SKM-1 (cell line): ENCODE measurements at regions not wholly inside any gene's neighbourhood (a gene's known extent, or its start where the extent isn't known, plus 50 kb on each side); places are given as distances from the start of the nearest gene placed in this dataset.

Source experiments
- DNase-seq: peaks from one replicate; lab custom pipeline; 2025; ENCODE audit not compliant: unreplicated experiment; lab: John Stamatoyannopoulos, UW

DNA sequence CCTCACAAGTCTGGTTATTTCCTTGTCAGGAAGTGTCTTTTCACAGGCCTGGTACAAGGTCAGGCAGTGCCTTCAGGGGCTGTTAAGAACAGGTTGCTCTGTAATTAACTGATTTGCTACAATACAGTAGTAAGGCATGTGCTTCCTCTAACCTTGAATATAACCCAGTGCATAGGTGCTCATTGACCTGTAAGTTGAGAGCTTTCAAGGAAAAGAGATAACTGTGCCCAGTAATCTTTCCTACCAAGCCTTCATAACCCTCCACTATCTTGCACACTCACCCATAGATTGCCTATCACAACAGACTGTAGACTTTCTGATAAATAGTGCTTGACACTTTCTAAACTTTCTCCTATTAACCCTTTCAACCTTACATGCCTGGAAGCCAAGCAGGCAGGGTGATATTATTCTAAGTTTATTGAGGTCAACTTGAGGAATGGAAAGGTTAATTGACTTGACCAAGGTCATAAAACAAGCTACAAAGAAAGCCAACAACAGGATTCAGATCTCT, 148.1 kb downstream of the PPARGC1A start:
- no peak for DNase-seq

DNA sequence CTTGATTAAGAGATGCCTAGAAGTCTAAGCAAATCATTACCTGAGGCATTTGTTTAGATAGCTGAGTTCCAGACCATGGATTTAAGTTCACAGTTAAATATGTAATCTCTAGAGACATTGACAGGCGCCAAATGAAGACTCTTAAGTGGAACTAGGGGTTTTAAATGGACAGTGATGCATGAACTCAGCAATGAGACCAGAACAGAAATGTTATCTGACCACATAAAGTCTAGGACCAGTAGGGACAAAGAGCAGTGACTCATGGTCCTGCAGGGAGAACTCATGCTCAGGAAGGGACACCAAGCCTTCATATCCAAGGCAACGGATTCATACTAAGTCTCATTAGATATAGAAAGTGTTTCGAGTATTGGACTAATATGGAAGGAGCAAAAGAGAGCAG, 152.3 kb downstream of the PPARGC1A start:
- DNase-seq = no peak

DNA sequence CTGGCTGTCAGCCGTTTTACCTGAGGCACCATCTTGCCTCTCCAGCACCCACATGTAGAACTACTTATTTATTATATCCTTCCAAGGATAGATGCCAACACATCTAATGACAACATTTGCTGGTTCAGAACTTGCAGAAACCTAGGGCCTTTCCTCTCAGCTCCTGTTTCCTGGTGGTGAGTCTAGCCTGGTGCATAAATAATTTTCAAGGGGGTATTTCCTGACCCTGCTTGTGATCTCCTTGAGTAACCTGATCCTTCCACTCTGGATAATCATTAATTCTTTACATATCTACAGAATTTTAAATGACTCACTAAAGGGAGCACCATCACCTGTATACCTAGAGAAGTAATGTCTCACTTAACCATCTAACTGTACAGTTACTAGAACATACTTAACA, 153.4 kb downstream of the PPARGC1A start:
- no peak for DNase-seq

DNA sequence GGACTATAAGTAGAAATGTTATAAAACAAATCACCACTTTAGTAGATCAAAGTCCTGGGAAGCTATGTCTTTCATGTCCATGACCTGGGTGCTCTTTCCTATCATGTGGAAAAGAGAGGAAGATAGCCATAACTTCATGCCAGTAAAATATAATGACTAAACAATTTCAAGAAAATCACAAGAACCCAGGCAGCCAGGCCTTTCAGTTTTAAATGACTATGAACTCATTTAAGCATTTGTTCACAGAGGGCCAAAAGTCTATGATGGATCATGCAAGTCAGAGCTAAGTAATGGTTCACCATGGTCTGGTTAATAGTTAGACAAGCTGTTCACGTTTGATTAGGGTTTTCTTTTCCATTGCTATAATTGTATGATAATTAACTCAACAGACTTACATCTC, 155.8 kb downstream of the PPARGC1A start:
- DNase-seq = no peak

DNA sequence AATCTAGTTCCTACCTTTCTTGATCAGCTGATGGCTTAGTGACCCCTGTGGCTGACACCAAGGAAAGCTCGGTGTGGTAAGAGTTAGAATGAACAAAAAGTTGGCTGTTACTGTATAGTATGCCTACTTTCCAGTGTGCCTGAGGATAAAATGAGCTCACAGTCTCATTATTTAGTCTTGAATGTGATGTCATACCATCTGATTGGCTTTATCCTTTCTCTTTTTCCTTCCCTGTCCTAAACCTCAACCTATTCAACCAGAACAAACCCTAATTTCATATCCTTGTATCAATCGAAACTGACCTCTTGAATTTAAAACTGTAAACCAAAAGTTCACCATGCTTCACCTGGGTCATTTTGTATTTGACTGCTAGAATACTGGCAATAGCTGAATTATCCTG, 156.4 kb downstream of the PPARGC1A start:
- no peak for DNase-seq

DNA sequence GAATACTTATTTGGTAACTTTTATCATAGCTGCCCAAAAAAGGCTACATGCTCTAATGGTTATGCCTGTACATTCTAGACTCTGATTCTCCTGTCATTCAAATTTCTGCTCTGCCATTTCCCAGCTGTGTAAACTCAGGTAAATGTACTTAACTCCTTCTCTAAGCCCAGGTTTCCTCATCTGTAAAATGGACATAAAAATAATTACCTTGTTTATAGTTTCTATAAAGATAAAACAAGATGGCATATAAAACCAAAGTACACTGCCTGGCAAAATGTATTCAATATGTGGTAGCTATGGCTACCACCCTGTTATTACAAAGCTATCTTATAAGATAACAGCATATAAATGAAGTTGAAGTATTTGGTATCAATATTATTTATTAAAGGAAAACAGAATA, 158.8 kb downstream of the PPARGC1A start:
- DNase-seq = no peak

DNA sequence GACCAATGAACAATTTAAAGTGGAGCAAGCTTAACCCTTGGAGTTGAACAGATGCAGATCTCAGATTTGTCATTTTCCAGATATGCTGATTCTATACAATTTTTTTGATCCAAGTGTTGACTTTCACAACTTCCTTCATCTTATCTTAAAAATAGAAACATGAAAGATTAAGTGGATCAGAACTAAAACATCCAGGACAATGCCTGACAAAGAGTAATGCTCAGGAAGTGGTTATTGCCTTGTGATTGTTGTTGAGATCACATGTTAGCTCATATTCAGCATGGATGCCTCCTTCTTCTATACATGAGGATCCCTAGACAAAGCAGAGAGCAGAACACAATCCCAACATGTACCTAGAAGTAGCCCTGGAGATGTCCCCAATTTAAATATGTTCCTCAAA, 160.9 kb downstream of the PPARGC1A start:
- no peak for DNase-seq

DNA sequence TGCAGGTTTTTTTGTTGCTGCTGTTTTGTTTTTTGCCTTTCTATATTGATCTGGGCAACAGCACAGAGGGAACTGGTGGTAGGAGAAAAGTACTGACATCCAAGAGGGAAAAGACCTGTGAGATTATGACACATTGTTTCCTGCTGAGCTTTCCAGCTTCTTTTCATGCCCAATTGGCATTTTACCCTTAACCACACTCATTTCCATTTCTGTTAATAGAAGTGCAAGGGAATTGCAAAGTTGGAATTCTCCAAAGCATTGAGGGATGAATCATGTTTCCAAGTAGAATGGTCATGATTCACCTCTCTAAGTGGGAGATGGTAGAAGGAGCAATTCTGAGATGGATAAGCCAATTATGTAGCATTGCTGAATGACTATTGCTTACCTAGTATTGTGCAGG, 161.5 kb downstream of the PPARGC1A start:
- no peak for DNase-seq

DNA sequence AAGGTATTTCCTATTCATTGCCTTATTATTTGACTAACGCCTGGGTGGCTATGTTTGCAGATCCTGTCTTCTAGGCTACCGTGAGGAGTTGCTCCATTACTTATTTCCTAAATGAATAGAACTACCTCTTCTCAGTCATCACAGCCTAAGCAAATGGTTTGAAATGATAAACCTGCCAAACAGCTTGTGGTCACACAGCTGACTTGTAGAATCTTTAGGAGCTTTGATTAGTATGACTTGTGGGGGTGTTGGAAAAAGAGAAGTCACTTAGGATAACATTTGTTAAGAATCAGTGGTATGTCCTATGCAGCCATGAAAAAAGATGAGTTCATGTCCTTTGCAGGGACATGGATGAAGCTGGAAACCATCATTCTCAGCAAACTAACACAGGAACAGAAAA, 169.3 kb downstream of the PPARGC1A start:
- DNase-seq = no peak

DNA sequence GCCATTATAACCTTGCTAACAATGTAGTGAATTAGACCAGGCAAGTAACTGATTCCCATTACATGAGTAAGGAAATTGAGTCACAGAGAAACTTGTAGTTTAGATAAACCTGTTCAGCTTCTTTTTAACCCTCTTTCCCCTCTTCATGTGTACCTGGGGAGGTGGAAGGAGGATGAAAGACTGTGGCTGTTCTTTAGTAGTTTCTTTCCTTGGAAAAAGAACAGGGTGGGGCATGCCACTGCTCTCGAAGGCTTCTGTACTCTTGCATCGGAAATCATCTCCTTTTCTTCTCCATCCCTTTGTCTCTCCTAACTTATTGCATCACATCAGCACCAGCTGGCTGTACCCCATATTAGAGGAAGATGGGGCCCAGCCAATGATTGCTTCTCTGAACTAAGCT, 171.4 kb downstream of the PPARGC1A start:
- no peak for DNase-seq

DNA sequence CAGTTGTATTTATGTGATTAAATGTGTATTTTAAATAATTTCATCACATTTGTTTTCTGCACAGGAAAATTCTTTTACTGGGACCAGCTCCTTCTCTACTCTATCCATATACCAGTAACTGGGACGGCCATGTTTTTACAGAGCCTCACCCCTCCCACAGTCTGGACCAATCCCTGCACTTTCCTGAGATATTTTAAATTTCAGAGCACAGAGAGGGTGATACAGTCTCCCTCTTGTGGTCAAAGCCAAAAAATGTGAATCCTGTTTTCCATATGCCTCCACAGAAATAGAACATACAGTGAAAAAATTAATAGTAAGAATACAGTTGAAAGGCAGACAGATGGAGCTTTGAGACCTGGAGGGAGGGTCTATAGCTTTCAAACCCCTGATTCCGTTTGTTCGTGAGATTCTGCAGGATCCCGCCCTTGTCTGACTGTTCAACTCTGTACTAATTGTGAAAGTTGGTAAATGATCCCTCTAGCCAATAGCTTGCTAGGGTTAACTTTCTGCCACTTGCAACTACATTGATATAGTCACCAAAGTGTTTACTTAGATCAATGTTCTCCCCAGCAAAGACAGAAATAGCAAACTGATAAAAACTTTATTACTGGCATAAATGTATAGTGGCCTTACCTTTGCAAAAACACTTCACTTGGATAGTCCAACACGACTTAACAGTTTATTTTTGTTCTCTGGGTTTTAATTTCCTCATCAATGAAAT, 172.2 kb downstream of the PPARGC1A start:
- no peak for DNase-seq

DNA sequence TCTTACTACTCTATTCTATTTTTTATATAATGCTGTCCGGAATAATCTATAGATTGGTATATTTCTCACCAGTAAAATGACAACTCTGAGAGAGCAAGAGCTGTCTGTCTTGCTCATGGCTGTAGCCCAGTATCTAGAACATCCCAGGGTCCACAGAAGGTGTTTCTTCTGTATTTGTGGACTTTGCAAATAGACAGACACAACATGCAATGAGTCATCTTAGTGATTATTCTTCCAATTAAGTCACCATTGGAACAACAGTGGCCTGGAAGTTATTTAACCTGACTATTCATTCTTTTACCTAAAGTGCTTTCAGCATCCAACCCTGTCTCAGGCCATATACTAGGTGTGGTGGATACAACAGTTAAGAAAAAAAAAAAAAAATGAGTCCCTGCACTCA, 179.5 kb downstream of the PPARGC1A start:
- DNase-seq = no peak

DNA sequence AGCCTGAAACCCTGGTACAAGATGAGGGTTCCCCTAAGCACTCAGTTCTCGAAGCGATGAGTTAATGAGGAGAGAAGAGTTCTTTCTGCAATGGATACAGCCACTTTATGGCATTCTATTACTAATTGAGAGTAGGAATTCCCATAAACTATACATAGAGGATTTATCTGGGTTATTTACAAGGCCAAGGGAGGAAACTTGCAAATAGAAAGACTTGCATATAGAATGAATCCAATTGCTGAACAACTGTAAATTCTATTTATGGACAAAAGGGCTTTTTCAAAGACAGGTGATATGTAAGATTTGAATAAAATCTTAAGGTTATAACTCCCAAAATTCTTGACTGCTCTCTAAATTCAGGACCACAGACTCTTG, 182.2 kb downstream of the PPARGC1A start:
- DNase-seq = no peak

DNA sequence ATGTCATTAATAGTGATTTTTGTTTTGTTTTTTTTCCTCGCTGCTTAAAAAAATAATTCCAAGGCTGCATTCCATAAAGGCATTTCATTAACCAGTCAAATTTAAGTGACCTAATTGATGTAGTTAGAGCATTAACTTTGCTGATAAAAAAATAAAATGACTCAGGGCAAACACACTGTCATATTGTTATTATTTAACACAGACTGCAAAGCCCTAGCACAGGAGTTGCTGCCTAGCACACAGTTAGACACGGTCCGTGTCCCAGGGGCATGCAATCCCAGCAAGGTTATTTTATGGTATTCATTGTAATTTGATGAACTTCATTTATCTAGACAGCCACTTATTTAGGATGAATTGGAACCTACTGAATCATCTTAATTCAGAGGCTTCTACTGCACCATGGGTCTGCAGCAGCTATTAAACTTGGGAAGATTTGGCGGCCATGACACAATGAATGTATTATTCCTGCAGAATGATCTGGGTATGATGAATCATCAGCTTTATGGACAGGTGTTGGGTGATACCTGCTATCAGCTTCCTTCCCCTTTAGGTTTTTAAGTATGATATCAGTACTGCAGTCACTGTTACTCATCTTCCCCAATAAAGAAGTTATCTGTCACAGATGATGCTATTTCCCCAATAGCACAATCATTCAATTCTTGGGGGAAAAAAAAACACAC, 182.7 kb downstream of the PPARGC1A start:
- DNase-seq = no peak

DNA sequence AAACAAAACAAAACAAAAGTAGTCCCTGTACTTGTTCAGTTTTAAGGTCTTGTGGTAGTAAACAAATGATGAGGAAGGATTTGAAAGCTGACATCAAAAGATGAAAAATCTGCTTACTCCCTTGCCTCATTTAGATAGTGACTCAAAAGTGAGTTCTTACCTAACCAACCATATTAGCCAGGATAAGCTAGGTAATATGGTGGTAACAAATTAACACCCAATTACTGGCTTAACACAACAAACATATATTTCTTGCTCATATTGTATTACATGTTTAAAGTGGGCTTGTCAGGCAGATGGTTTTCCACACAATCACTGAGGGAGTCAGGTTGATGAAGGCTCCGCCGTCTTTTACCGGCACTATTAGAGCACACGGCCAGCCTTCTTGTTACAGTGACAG, 189.7 kb downstream of the PPARGC1A start:
- DNase-seq = no peak

DNA sequence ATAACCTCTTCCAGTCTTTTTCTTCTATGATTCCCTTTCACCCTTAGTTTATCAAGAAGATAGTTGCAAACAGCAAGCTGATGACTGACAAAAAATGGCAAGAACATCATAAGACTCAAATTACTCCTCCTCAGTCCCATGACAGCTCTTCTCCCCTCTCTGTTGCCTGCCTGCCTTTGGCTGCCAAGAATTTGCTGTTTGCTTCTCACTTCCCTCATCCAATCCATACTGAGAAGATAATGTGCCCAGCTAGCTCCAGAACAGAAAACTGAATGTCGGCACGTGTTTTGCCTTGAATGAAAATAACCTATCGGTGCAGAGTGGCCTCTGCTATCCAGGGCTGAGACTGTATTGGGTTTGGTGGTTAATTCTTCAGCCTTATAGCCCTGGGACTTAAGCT, 192.1 kb downstream of the PPARGC1A start:
- DNase-seq = no peak

DNA sequence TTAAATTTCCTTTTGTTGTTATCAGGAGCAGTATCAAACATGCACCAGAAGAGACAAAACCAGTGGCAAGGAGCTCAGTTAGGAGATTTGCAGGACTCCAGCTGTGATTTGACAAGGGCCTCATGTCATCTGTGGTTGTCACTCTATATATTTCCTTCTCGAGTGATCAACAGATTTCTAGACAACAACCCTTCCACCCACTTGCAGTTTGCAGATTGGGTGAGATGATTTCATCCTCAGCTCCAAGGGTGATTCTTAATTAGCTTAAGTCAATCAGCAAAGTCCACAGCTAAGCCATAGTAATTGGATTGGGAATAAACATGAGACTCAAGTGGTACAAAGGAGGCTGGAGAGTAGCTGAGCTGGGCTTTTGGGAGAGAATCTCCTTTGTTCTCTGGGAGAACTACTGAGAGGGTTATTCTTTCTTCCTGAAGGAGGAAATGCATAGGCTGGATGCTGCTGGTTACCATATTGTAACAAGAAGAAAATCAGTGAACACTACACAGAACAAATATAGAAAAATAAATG, 192.8 kb downstream of the PPARGC1A start:
- DNase-seq = no peak

DNA sequence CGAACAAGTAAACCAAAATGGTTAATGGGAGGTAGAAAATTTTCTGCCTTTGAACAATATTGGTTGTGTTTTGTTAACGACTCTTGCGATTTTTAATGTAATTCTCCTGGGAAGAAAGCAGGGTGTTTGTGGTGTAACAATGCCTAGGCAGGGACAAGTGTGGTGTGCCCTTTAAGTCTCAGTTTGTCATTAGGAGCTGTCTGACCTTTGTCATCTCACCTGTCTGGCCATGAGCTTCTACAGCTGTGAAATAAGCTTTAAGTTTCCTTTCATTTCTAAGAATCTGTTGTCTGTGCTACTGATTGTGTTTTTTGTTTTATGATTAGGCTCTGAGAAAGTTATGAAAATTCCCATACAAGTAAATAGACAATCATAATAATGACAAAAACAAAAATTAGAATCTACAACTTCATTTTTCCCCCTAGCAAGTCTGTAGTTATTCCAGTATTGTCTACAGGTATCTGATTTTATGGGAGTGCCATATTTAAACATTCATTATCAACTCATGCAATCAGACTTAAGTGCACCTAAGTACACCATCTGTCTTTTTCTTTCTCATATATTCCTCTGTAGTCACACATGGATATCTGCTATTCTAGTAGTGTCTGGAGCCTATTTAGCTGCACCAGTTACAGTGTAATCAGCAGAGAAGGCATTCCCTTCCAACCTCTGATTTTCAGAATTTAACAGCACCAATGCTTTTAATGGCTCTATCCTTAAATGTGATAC, 203.5 kb downstream of the PPARGC1A start:
- DNase-seq = no peak

DNA sequence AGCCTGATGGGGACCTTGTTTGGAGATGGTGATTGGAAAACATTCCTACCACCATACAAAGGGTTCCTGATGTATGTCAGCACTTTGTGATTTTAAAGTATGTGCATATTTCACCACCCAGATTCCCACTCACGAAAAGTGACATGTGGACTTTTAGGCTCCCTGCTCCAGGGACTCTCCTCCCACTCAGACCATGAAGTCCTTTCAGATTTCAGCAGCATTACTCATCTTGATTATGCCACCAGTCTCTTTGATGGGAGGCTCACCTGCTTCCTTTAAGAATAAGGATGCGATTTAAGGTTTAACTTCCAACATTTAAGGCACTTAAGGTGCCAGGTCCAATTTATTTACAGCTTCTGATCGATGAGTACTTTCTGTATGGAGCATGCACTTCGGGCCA, 204.4 kb downstream of the PPARGC1A start:
- DNase-seq = no peak

DNA sequence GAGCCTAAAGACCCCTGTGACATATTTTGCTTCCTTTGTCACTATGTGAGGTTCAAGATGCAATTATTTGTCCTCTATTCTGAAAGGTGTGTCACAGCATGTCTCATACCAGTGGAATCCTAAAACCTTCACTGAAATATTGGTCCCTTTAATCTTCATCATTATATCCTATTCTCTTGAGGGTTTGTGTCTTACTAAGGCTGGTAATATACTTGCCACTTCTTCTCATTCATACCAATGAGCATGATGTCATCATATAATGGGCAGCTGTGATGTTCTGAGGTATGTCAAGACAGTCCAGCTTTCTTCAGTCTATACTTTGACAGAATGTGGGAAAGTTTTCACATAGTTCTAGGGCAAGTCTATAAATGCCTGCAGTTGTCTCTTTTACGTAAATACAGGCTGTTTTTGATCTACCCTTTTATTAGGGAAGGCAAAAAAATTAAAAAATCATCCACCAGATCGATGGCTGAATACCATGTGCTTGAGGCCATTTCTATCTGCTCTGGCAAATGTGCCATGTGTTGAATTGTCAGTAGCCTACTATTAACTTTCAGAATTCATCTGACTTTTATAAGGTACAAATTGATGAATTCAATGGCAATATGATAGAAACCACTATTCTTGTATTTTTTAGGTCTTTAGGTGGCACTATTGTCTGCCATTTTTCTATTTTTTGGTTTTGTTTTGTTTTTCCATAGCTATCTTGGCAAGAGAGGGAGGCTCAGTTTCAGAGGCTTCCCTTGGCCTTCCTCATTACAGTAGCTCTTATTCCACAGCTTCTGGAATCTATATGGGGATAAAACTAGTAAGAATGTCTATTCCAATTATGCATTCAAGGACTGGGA, 209.0 kb downstream of the PPARGC1A start:
- no peak for DNase-seq

DNA sequence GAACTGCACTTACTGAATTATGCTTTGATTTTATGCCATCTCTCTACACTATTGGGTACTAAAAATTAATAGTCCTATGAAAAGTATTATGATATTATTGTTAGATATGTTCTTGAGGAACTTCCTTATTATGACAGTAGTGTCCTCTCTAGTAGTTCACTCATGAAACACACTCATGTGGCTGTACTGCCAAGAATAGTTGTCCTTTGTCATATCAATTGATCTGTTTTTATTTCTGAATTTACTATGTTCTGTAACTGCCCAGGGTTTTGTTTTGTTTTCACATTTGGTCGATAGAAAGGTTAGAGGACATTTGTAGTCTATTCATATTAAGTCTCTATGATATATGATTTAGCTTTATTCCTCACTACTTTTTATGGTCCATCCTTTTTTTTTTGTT, 215.2 kb downstream of the PPARGC1A start:
- no peak for DNase-seq
